ENCODE measurements at regions not wholly inside any gene's neighbourhood (a gene's known extent, or its start where the extent isn't known, plus 50 kb on each side); places are given as distances from the start of the nearest gene placed in this dataset.

GRCh38 chr10:23945845-23946244, 263.1 kb upstream of the KIAA1217 start:
- no peak overlapping the region for H3K27ac ChIP-seq (ENCODE audit: low read length)
- no peak overlapping the region for H3K4me2 ChIP-seq (ENCODE audit: low read length)
- no peaks in the 10 kb centered on the region for H3K9me3 ChIP-seq (ENCODE audit: low read length)
- H4K20me1 ChIP-seq (ENCODE audit: insufficient read depth), result no peaks in the 10 kb centered on the region
- no peaks in the 10 kb centered on the region for H3K9me2 ChIP-seq (ENCODE audit: insufficient read depth, low read length)
- no peak overlapping the region for H3K9ac ChIP-seq (ENCODE audit: low read length)
- H3K36me3 ChIP-seq (ENCODE audit: insufficient read depth, low read length), result no peaks in the 10 kb centered on the region
- no peak overlapping the region for H2AFZ ChIP-seq (ENCODE audit: low read depth, low read length)
- H3F3A ChIP-seq (ENCODE audit: insufficient read depth, low read length, poor library complexity, severe bottlenecking), result no peaks in the 10 kb centered on the region
- TF ChIP-seq SMC3 (conservative IDR thresholded peaks at IDR 0.05; ENCODE audit: poor library complexity) (no peak), MXI1 (conservative IDR thresholded peaks at IDR 0.05; ENCODE audit: poor library complexity, severe bottlenecking) (no peak), CTCF (IDR thresholded peaks at IDR 0.05; ENCODE audit: poor library complexity, severe bottlenecking) (no peak), EZH2 (IDR thresholded peaks at IDR 0.05; ENCODE audit: borderline replicate concordance, insufficient read depth, low read length, poor library complexity, severe bottlenecking) (no peak), EP300 (conservative IDR thresholded peaks at IDR 0.05; ENCODE audit: poor library complexity, severe bottlenecking) (no peak), TAF1 (IDR thresholded peaks at IDR 0.05; ENCODE audit: low read depth) (no peak), REST (IDR thresholded peaks at IDR 0.05; ENCODE audit: borderline replicate concordance) (no peak), RAD21 (conservative IDR thresholded peaks at IDR 0.05) (no peak), POLR2AphosphoS5 (IDR thresholded peaks at IDR 0.05) (no peak)
- no peaks in the 10 kb centered on the region for H3K27me3 ChIP-seq (ENCODE audit: insufficient read depth, low read depth, low read length)
- H3K4me3 ChIP-seq (ENCODE audit: low read length), result no peak overlapping the region
- H3K79me2 ChIP-seq (replicated peaks; ENCODE audit: insufficient read depth, low read length), result no peaks in the 10 kb centered on the region

GRCh38 chr10:23951841-23952240, 257.1 kb upstream of the KIAA1217 start:
- no peaks in the 10 kb centered on the region for H3F3A ChIP-seq (ENCODE audit: insufficient read depth, low read length, poor library complexity, severe bottlenecking)
- H3K4me3 ChIP-seq (ENCODE audit: low read length), result no peak overlapping the region
- no peaks in the 10 kb centered on the region for H3K27me3 ChIP-seq (ENCODE audit: insufficient read depth, low read depth, low read length)
- H3K79me2 ChIP-seq (replicated peaks; ENCODE audit: insufficient read depth, low read length), result no peaks in the 10 kb centered on the region
- H3K9me2 ChIP-seq (ENCODE audit: insufficient read depth, low read length), result no peaks in the 10 kb centered on the region
- no peaks in the 10 kb centered on the region for H3K9me3 ChIP-seq (ENCODE audit: low read length)
- H4K20me1 ChIP-seq (ENCODE audit: insufficient read depth), result no peaks in the 10 kb centered on the region
- no peak overlapping the region for H3K4me2 ChIP-seq (ENCODE audit: low read length)
- no peak overlapping the region for H3K9ac ChIP-seq (ENCODE audit: low read length)
- no peak overlapping the region for H2AFZ ChIP-seq (ENCODE audit: low read depth, low read length)
- no peaks in the 10 kb centered on the region for H3K36me3 ChIP-seq (ENCODE audit: insufficient read depth, low read length)
- TF ChIP-seq SMC3 (conservative IDR thresholded peaks at IDR 0.05; ENCODE audit: poor library complexity) (no peak), REST (IDR thresholded peaks at IDR 0.05; ENCODE audit: borderline replicate concordance) (no peak), MXI1 (conservative IDR thresholded peaks at IDR 0.05; ENCODE audit: poor library complexity, severe bottlenecking) (no peak), CTCF (IDR thresholded peaks at IDR 0.05; ENCODE audit: poor library complexity, severe bottlenecking) (no peak), EZH2 (IDR thresholded peaks at IDR 0.05; ENCODE audit: borderline replicate concordance, insufficient read depth, low read length, poor library complexity, severe bottlenecking) (no peak), EP300 (conservative IDR thresholded peaks at IDR 0.05; ENCODE audit: poor library complexity, severe bottlenecking) (no peak), TAF1 (IDR thresholded peaks at IDR 0.05; ENCODE audit: low read depth) (no peak), POLR2AphosphoS5 (IDR thresholded peaks at IDR 0.05) (no peak), RAD21 (conservative IDR thresholded peaks at IDR 0.05) (no peak)
- H3K27ac ChIP-seq (ENCODE audit: low read length), result no peak overlapping the region

Data from neural cell (in vitro differentiated cells).